GM10266 (cell line): ENCODE measurements at regions not wholly inside any gene's neighbourhood (a gene's known extent, or its start where the extent isn't known, plus 50 kb on each side); places are given as distances from the start of the nearest gene placed in this dataset.

ENCODE experiments used
- DNase-seq: peaks from one replicate; pipeline ENCODE4 v3.0.0; 2012; ENCODE audit errors: extremely low spot score
- CTCF ChIP-seq: IDR thresholded peaks from 2 replicates; pipeline ENCODE4 v1.5.1; 2012; ENCODE audit warnings: mild to moderate bottlenecking, low read depth; ENCODE audit not compliant: control insufficient read depth, insufficient read depth; ENCODE audit errors: missing control alignments

- TF ChIP-seq CTCF: no peak
- DNase-seq: no peak
Observed at GRCh38 chr13:109652531-109652930, 133.9 kb downstream of the IRS2 start.

- TF ChIP-seq CTCF: no peak
- no peak for DNase-seq
Observed at GRCh38 chr13:109651854-109652253, 134.5 kb downstream of the IRS2 start.

GRCh38 chr13:109651311-109651710 lies 135.1 kb downstream of the IRS2 start:
- TF ChIP-seq CTCF: no peak
- DNase-seq: no peak

- DNase-seq: no peak
- TF ChIP-seq CTCF: no peak
Observed at GRCh38 chr13:109650861-109651260, 135.5 kb downstream of the IRS2 start.

GRCh38 chr13:109649713-109650112 lies 136.7 kb downstream of the IRS2 start:
- TF ChIP-seq CTCF: no peak
- DNase-seq: no peak

GRCh38 chr13:109647699-109648098 lies 138.7 kb downstream of the IRS2 start:
- DNase-seq: no peak
- TF ChIP-seq CTCF: no peak

- no peak for TF ChIP-seq CTCF
- no peak for DNase-seq
Observed at GRCh38 chr13:109647053-109647452, 139.3 kb downstream of the IRS2 start.

- no peak for TF ChIP-seq CTCF
- DNase-seq: no peak
Observed at GRCh38 chr13:109646423-109646822, 140.0 kb downstream of the IRS2 start.
